Stimulated activated effector memory CD8-positive, alpha-beta T cell treated with anti-CD3 and anti-CD28 coated beads, Interleukin-12 subunit alpha, Interleukin-12 subunit beta, amount 100 ng/mL, for 72 hours (primary cell): ENCODE measurements at regions not wholly inside any gene's neighbourhood (a gene's known extent, or its start where the extent isn't known, plus 50 kb on each side); places are given as distances from the start of the nearest gene placed in this dataset.
A peak's percentile ranks its signal among the peaks of the same experiment; 100 is the strongest.
"Not testable (repeated sequence)": the region's sequence is repeated elsewhere in the genome, so short reads cannot be mapped to it uniquely, and the experiment has no call there.

Source experiments
- ATAC-seq: fragments of 150-1000 bp; cut with Tn5 transposase; 2 replicates; pipeline ENCODE4 v1.10.0; 2021
- DNase-seq, 2 donors: peaks; one replicate each; pipeline ENCODE4 v3.0.0; 2021 to 2022; ENCODE audit warnings: low spot score in 2 of 2
- H3K27ac Mint-ChIP-seq: one replicate; pipeline ENCODE4 v1.8.0; 2022; ENCODE audit warnings: mild to moderate bottlenecking, mixed read lengths
- H3K36me3 Mint-ChIP-seq: one replicate; pipeline ENCODE4 v1.8.0; 2022; ENCODE audit warnings: mild to moderate bottlenecking, mixed read lengths
- H3K4me1 Mint-ChIP-seq: one replicate; pipeline ENCODE4 v1.8.0; 2022; ENCODE audit warnings: mixed read lengths
- H3K4me3 Mint-ChIP-seq: one replicate; pipeline ENCODE4 v1.8.0; 2022; ENCODE audit warnings: mild to moderate bottlenecking, mixed read lengths
- H3K9me3 Mint-ChIP-seq: one replicate; pipeline ENCODE4 v1.8.0; 2022; ENCODE audit warnings: mixed read lengths

- not testable (repeated sequence) for H3K27ac Mint-ChIP-seq, ATAC-seq, H3K9me3 Mint-ChIP-seq, DNase-seq, H3K4me3 Mint-ChIP-seq, H3K36me3 Mint-ChIP-seq, H3K4me1 Mint-ChIP-seq
These were observed 210.3 kb upstream of the ELL2 start for GRCh38 chr5:96171973-96172372.

- H3K9me3 Mint-ChIP-seq, DNase-seq, ATAC-seq, H3K36me3 Mint-ChIP-seq, H3K4me3 Mint-ChIP-seq, H3K4me1 Mint-ChIP-seq, H3K27ac Mint-ChIP-seq: not testable (repeated sequence)
These were observed 209.0 kb upstream of the ELL2 start for GRCh38 chr5:96170481-96171125.

- not testable (repeated sequence) for ATAC-seq, H3K4me3 Mint-ChIP-seq, H3K9me3 Mint-ChIP-seq, H3K36me3 Mint-ChIP-seq, H3K4me1 Mint-ChIP-seq, H3K27ac Mint-ChIP-seq, DNase-seq
These were observed 207.2 kb upstream of the ELL2 start for GRCh38 chr5:96168833-96169232.

- ATAC-seq (no peak), DNase-seq (no peak)
- Mint-ChIP-seq H3K27ac (no peak overlapping the region), H3K4me3 (no peak overlapping the region), H3K4me1 (no peaks in the 10 kb centered on the region), H3K36me3 (no peaks in the 10 kb centered on the region), H3K9me3 (no peaks in the 10 kb centered on the region)
These were observed 197.4 kb upstream of the ELL2 start for GRCh38 chr5:96159043-96159442.

- Mint-ChIP-seq H3K9me3 (no peaks in the 10 kb centered on the region), H3K4me3 (no peak overlapping the region), H3K4me1 (no peaks in the 10 kb centered on the region), H3K36me3 (no peaks in the 10 kb centered on the region), H3K27ac (no peak overlapping the region)
- DNase-seq (no peak), ATAC-seq (no peak)
These were observed 196.2 kb upstream of the ELL2 start for GRCh38 chr5:96157841-96158291.

GRCh38 chr5:96157077-96157780, 195.6 kb upstream of the ELL2 start:
- no peak overlapping the region for H3K4me3 Mint-ChIP-seq
- no peak for DNase-seq
- H3K4me1 Mint-ChIP-seq = peaks cover 1% of the 10 kb centered on the region
- no peaks in the 10 kb centered on the region for H3K9me3 Mint-ChIP-seq
- no peaks in the 10 kb centered on the region for H3K36me3 Mint-ChIP-seq
- no peak for ATAC-seq
- no peak overlapping the region for H3K27ac Mint-ChIP-seq

- peaks cover 6% of the 10 kb centered on the region for H3K4me1 Mint-ChIP-seq
- no peaks in the 10 kb centered on the region for H3K36me3 Mint-ChIP-seq
- no peak for ATAC-seq
These were observed 193.5 kb upstream of the ELL2 start for GRCh38 chr5:96155147-96155546.

GRCh38 chr5:96151891-96152290, 190.2 kb upstream of the ELL2 start:
- Mint-ChIP-seq H3K27ac (no peak overlapping the region), H3K4me3 (no peak overlapping the region), H3K36me3 (no peaks in the 10 kb centered on the region), H3K4me1 (peaks cover 6% of the 10 kb centered on the region), H3K9me3 (no peaks in the 10 kb centered on the region)
- ATAC-seq (peak; percentile 86), DNase-seq (no peak)

More at GRCh38 chr5:96155147-96155546, 193.5 kb upstream of the ELL2 start:
- H3K9me3 Mint-ChIP-seq = no peaks in the 10 kb centered on the region
- H3K27ac Mint-ChIP-seq = no peak overlapping the region
- H3K4me3 Mint-ChIP-seq = no peak overlapping the region
- no peak for DNase-seq

GRCh38 chr5:96150007-96150406, 188.4 kb upstream of the ELL2 start:
- DNase-seq (no peak), ATAC-seq (no peak)
- no peak overlapping the region for H3K4me3 Mint-ChIP-seq
- H3K36me3 Mint-ChIP-seq = no peaks in the 10 kb centered on the region
- peaks cover 12% of the 10 kb centered on the region for H3K4me1 Mint-ChIP-seq
- H3K9me3 Mint-ChIP-seq = no peaks in the 10 kb centered on the region
- H3K27ac Mint-ChIP-seq = no peak overlapping the region

- Mint-ChIP-seq H3K36me3 (no peaks in the 10 kb centered on the region), H3K9me3 (no peaks in the 10 kb centered on the region), H3K27ac (no peak overlapping the region), H3K4me1 (peaks cover 12% of the 10 kb centered on the region), H3K4me3 (no peak overlapping the region)
- DNase-seq = no peak
- no peak for ATAC-seq
These were observed 187.9 kb upstream of the ELL2 start for GRCh38 chr5:96149546-96149945.

- Mint-ChIP-seq H3K4me3 (no peak overlapping the region), H3K27ac (no peak overlapping the region), H3K36me3 (no peaks in the 10 kb centered on the region), H3K9me3 (no peaks in the 10 kb centered on the region), H3K4me1 (peaks cover 12% of the 10 kb centered on the region)
- ATAC-seq (no peak), DNase-seq (no peak)
These were observed 187.4 kb upstream of the ELL2 start for GRCh38 chr5:96149021-96149420.

- no peak for DNase-seq
- no peaks in the 10 kb centered on the region for H3K9me3 Mint-ChIP-seq
- ATAC-seq = no peak
- peaks cover 12% of the 10 kb centered on the region for H3K4me1 Mint-ChIP-seq
- no peak overlapping the region for H3K27ac Mint-ChIP-seq
- H3K4me3 Mint-ChIP-seq = no peak overlapping the region
- H3K36me3 Mint-ChIP-seq = no peaks in the 10 kb centered on the region
These were observed 186.7 kb upstream of the ELL2 start for GRCh38 chr5:96148376-96148775.

GRCh38 chr5:96147866-96148265, 186.2 kb upstream of the ELL2 start:
- H3K4me3 Mint-ChIP-seq = no peak overlapping the region
- DNase-seq (no peak), ATAC-seq (no peak)
- no peaks in the 10 kb centered on the region for H3K9me3 Mint-ChIP-seq
- H3K36me3 Mint-ChIP-seq = no peaks in the 10 kb centered on the region
- H3K4me1 Mint-ChIP-seq = peaks cover 12% of the 10 kb centered on the region
- H3K27ac Mint-ChIP-seq = no peak overlapping the region

GRCh38 chr5:96146675-96147074, 185.0 kb upstream of the ELL2 start:
- Mint-ChIP-seq H3K4me1 (peaks cover 6% of the 10 kb centered on the region), H3K36me3 (no peaks in the 10 kb centered on the region), H3K4me3 (no peak overlapping the region), H3K9me3 (no peaks in the 10 kb centered on the region), H3K27ac (no peak overlapping the region)
- ATAC-seq (peak; percentile 92), DNase-seq (peak in 1 of 2 donors; percentile 56)

- peaks cover 6% of the 10 kb centered on the region for H3K4me1 Mint-ChIP-seq
- ATAC-seq = no peak
- H3K4me3 Mint-ChIP-seq = no peak overlapping the region
- H3K27ac Mint-ChIP-seq = no peak overlapping the region
- no peak for DNase-seq
- H3K36me3 Mint-ChIP-seq = no peaks in the 10 kb centered on the region
- H3K9me3 Mint-ChIP-seq = no peaks in the 10 kb centered on the region
These were observed 182.6 kb upstream of the ELL2 start for GRCh38 chr5:96144289-96144688.

GRCh38 chr5:96143450-96143849, 181.8 kb upstream of the ELL2 start:
- H3K4me3 Mint-ChIP-seq = no peak overlapping the region

More at GRCh38 chr5:96143450-96143849, 181.8 kb upstream of the ELL2 start:
- Mint-ChIP-seq H3K36me3 (no peaks in the 10 kb centered on the region), H3K9me3 (no peaks in the 10 kb centered on the region), H3K4me1 (peaks cover 6% of the 10 kb centered on the region), H3K27ac (no peak overlapping the region)
- ATAC-seq (no peak), DNase-seq (no peak)
